Tibial nerve (tissue), 4 donors: ENCODE measurements at regions not wholly inside any gene's neighbourhood (a gene's known extent, or its start where the extent isn't known, plus 50 kb on each side); places are given as distances from the start of the nearest gene placed in this dataset.

Source experiments
- CTCF ChIP-seq, 5 experiments: fragments of 200-600 bp in 3 of 5; fragments of 450-650 bp in 2 of 5; sonication (generic) in 3 of 5; IDR thresholded peaks; one replicate each; pipeline ENCODE4 v1.5.1; 2016 to 2019; ENCODE audit warnings: antibody characterized with exemption in 5 of 5, mild to moderate bottlenecking in 3 of 5, moderate library complexity in 2 of 5
- EP300 ChIP-seq, 2 donors: sonication (generic); formaldehyde crosslinking; IDR thresholded peaks; one replicate each; pipeline ENCODE4 v1.6.1; 2017; ENCODE audit warnings: antibody characterized with exemption in 2 of 2, mild to moderate bottlenecking in 1 of 2
- POLR2A ChIP-seq, 2 donors: fragments of 450-650 bp; IDR thresholded peaks; one replicate each; pipeline ENCODE4 v1.6.1; 2017; ENCODE audit warnings: antibody characterized with exemption in 2 of 2, mild to moderate bottlenecking in 2 of 2, moderate library complexity in 2 of 2

DNA sequence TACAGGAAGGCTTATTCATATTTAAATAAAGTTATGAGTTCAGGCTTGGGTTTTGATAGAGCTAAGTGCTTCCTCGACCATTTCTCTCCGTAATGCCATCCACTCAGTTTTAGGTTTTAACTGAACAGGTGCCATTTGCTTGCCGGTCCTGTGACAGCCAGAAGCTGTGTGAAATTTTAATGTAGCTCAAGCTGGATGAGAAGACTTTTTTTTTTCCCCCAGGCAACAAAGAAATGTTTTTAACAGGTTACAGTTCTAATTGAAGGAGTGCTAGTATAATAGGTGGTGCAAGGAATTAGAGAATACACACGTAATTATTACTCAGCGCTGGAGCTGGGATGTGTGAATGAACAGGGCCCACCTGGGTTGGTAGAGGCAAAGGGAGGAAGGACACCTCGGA, 502.3 kb downstream of the AACS start:
- no peak for TF ChIP-seq CTCF (IDR thresholded peaks at IDR 0.05)
- TF ChIP-seq POLR2A (IDR thresholded peaks at IDR 0.05), result no peak
- TF ChIP-seq EP300 (IDR thresholded peaks at IDR 0.05), result no peak
